22Rv1 (cell line): ENCODE measurements at regions not wholly inside any gene's neighbourhood (a gene's known extent, or its start where the extent isn't known, plus 50 kb on each side); places are given as distances from the start of the nearest gene placed in this dataset.
"Not testable (repeated sequence)": the region's sequence is repeated elsewhere in the genome, so short reads cannot be mapped to it uniquely, and the experiment has no call there.

Experiments used
- H3K27ac ChIP-seq: fragments of 450-650 bp; 2 replicates; pipeline ENCODE4 v1.5.1; 2017
- CTCF ChIP-seq: fragments of 450-650 bp; IDR thresholded peaks from 2 replicates; pipeline ENCODE4 v1.5.1; 2017; ENCODE audit warnings: mild to moderate bottlenecking
- ZFX ChIP-seq: fragments of 450-650 bp; IDR thresholded peaks from 2 replicates; pipeline ENCODE4 v1.6.1; 2017; ENCODE audit warnings: antibody characterized with exemption, borderline replicate concordance

GRCh38 chr5:93998951-93999455 is 257.6 kb upstream of the POU5F2 start:
- H3K27ac ChIP-seq = no peak overlapping the region
- no peak for TF ChIP-seq CTCF
- TF ChIP-seq ZFX = no peak

- no peak overlapping the region for H3K27ac ChIP-seq
- TF ChIP-seq CTCF (no peak), ZFX (no peak)
These were observed 256.2 kb upstream of the POU5F2 start for GRCh38 chr5:93997562-93997961.

GRCh38 chr5:93995126-93995621 is 253.8 kb upstream of the POU5F2 start:
- TF ChIP-seq ZFX (no peak), CTCF (no peak)
- H3K27ac ChIP-seq = no peak overlapping the region

GRCh38 chr5:93993161-93993560 is 251.8 kb upstream of the POU5F2 start:
- H3K27ac ChIP-seq = no peak overlapping the region
- no peak for TF ChIP-seq CTCF
- no peak for TF ChIP-seq ZFX

GRCh38 chr5:93990504-93991070 is 249.2 kb upstream of the POU5F2 start:
- TF ChIP-seq CTCF = no peak
- no peak for TF ChIP-seq ZFX
- no peak overlapping the region for H3K27ac ChIP-seq

- H3K27ac ChIP-seq = not testable (repeated sequence)
These were observed 244.7 kb upstream of the POU5F2 start for GRCh38 chr5:93985940-93986570.

GRCh38 chr5:93978222-93978621 is 236.8 kb upstream of the POU5F2 start:
- no peak for TF ChIP-seq ZFX
- TF ChIP-seq CTCF = no peak
- H3K27ac ChIP-seq = no peak overlapping the region
